ENCODE measurements at regions not wholly inside any gene's neighbourhood (a gene's known extent, or its start where the extent isn't known, plus 50 kb on each side); places are given as distances from the start of the nearest gene placed in this dataset.

- no peak for TF ChIP-seq REST (IDR thresholded peaks at IDR 0.05; ENCODE audit: insufficient read depth in 1 of 2, low read depth in 2 of 2, low read length in 2 of 2)
- TF ChIP-seq POLR2AphosphoS5 (IDR thresholded peaks at IDR 0.05; ENCODE audit: low read depth, low read length), result no peak
- TF ChIP-seq SIN3A (IDR thresholded peaks at IDR 0.05; ENCODE audit: borderline replicate concordance, insufficient read depth, low read length), result no peak
Observed at GRCh38 chr11:15558513-15559181, 443.9 kb downstream of the INSC start.
